SU-DHL-6 (cell line): ENCODE measurements at regions not wholly inside any gene's neighbourhood (a gene's known extent, or its start where the extent isn't known, plus 50 kb on each side); places are given as distances from the start of the nearest gene placed in this dataset.

ENCODE experiments used
- H2AFZ ChIP-seq: fragments of 200-600 bp; sonication (generic); 2 replicates; pipeline ENCODE4 v1.6.1; 2014; ENCODE audit warnings: low read depth, mild to moderate bottlenecking, moderate library complexity, mixed read lengths, antibody characterized with exemption, low read length; ENCODE audit not compliant: severe bottlenecking
- H3F3A ChIP-seq: fragments of 200-600 bp; shearing (Covaris generic); 2 replicates; pipeline ENCODE4 v1.6.0; 2016; ENCODE audit warnings: antibody characterized with exemption, mild to moderate bottlenecking; ENCODE audit not compliant: insufficient read depth
- H3K27ac ChIP-seq: fragments of 200-600 bp; sonication (generic); 2 replicates; pipeline ENCODE4 v1.5.1; 2016; ENCODE audit warnings: low read depth, mild to moderate bottlenecking, low read length, moderate library complexity, mixed read lengths
- H3K27me3 ChIP-seq: fragments of 200-600 bp; sonication (generic), shearing (Covaris generic); 2 replicates; pipeline ENCODE4 v1.6.0; 2014; ENCODE audit warnings: mild to moderate bottlenecking, low read length
- H3K36me3 ChIP-seq: fragments of 200-600 bp; sonication (generic); 2 replicates; pipeline ENCODE4 v1.6.1; 2014; ENCODE audit warnings: mild to moderate bottlenecking, low read length, mixed read lengths
- H3K4me2 ChIP-seq: fragments of 300-600, 200-600 bp; shearing (Covaris generic), sonication (generic); 2 replicates; pipeline ENCODE4 v1.6.0; 2014; ENCODE audit warnings: low read length, low read depth, mild to moderate bottlenecking; ENCODE audit not compliant: poor library complexity, severe bottlenecking
- H3K4me3 ChIP-seq: fragments of 200-600 bp; sonication (generic); 2 replicates; pipeline ENCODE4 v1.5.1; 2014; ENCODE audit warnings: antibody characterized with exemption, low read length, mild to moderate bottlenecking, mixed read lengths; ENCODE audit not compliant: insufficient read depth, poor library complexity, severe bottlenecking
- H3K79me2 ChIP-seq: fragments of 200-600 bp; sonication (generic); 2 replicates; pipeline ENCODE4 v1.6.1; 2014; ENCODE audit warnings: mild to moderate bottlenecking, low read length, moderate library complexity; ENCODE audit not compliant: insufficient read depth
- H3K9ac ChIP-seq: fragments of 200-600 bp; sonication (generic); 2 replicates; pipeline ENCODE4 v1.7.0; 2014; ENCODE audit warnings: mild to moderate bottlenecking, low read length
- H3K9me2 ChIP-seq: fragments of 200-600 bp; sonication (generic); replicated peaks from 2 replicates; pipeline ENCODE4 v1.6.1; 2014; ENCODE audit warnings: low read length; ENCODE audit not compliant: insufficient read depth
- H3K9me3 ChIP-seq: fragments of 200-600 bp; sonication (generic); 2 replicates; pipeline ENCODE4 v1.6.1; 2014; ENCODE audit warnings: low read length, mixed read lengths; ENCODE audit not compliant: insufficient read depth
- H4K20me1 ChIP-seq: fragments of 200-600 bp; sonication (generic); 2 replicates; pipeline ENCODE4 v1.6.1; 2014; ENCODE audit warnings: low read depth, mild to moderate bottlenecking, antibody characterized with exemption, low read length, moderate library complexity, mixed read lengths
- CTCF ChIP-seq: fragments of 200-600 bp; sonication (generic); IDR thresholded peaks from one replicate; pipeline ENCODE4 v1.5.1; 2017; ENCODE audit warnings: antibody characterized with exemption, mild to moderate bottlenecking, low read length, moderate library complexity; ENCODE audit not compliant: insufficient read depth, poor library complexity, severe bottlenecking
- EZH2phosphoT487 ChIP-seq: fragments of 200-600 bp; sonication (generic), shearing (Covaris generic); conservative IDR thresholded peaks from 2 replicates; pipeline ENCODE4 v1.6.1; 2018; ENCODE audit warnings: mild to moderate bottlenecking, antibody characterized with exemption, low read length, moderate library complexity, mixed read lengths

GRCh38 chr5:74130155-74130897 is 504.3 kb downstream of the ARHGEF28 start:
- H3K9ac ChIP-seq = no peak overlapping the region
- H2AFZ ChIP-seq = no peak overlapping the region
- no peaks in the 10 kb centered on the region for H3K9me3 ChIP-seq
- no peaks in the 10 kb centered on the region for H3K27me3 ChIP-seq
- no peak overlapping the region for H3K27ac ChIP-seq
- no peak overlapping the region for H3K4me2 ChIP-seq
- H3K4me3 ChIP-seq = no peak overlapping the region
- H3F3A ChIP-seq = no peaks in the 10 kb centered on the region
- H3K79me2 ChIP-seq = no peaks in the 10 kb centered on the region
- H3K36me3 ChIP-seq = no peaks in the 10 kb centered on the region
- H3K9me2 ChIP-seq = no peaks in the 10 kb centered on the region
- no peaks in the 10 kb centered on the region for H4K20me1 ChIP-seq
- TF ChIP-seq CTCF (no peak), EZH2phosphoT487 (no peak)

- no peak overlapping the region for H2AFZ ChIP-seq
- no peak overlapping the region for H3K27ac ChIP-seq
- H3K36me3 ChIP-seq = no peaks in the 10 kb centered on the region
Observed at GRCh38 chr5:74127381-74128320, 501.7 kb downstream of the ARHGEF28 start.

GRCh38 chr5:74126294-74126693 is 500.3 kb downstream of the ARHGEF28 start:
- TF ChIP-seq CTCF = no peak
- TF ChIP-seq EZH2phosphoT487 = no peak

More at GRCh38 chr5:74127381-74128320, 501.7 kb downstream of the ARHGEF28 start:
- no peaks in the 10 kb centered on the region for H3K9me3 ChIP-seq
- H3K9me2 ChIP-seq = no peaks in the 10 kb centered on the region
- no peaks in the 10 kb centered on the region for H3K27me3 ChIP-seq
- H3K4me3 ChIP-seq = no peak overlapping the region
- no peak for TF ChIP-seq CTCF
- TF ChIP-seq EZH2phosphoT487 = no peak
- H3K79me2 ChIP-seq = no peaks in the 10 kb centered on the region
- H3F3A ChIP-seq = no peaks in the 10 kb centered on the region
- no peaks in the 10 kb centered on the region for H4K20me1 ChIP-seq
- H3K9ac ChIP-seq = no peak overlapping the region
- H3K4me2 ChIP-seq = no peak overlapping the region

More at GRCh38 chr5:74126294-74126693, 500.3 kb downstream of the ARHGEF28 start:
- Histone ChIP-seq H4K20me1 (no peaks in the 10 kb centered on the region), H3K36me3 (no peaks in the 10 kb centered on the region), H3K9me2 (no peaks in the 10 kb centered on the region), H3K27me3 (no peaks in the 10 kb centered on the region), H3K79me2 (no peaks in the 10 kb centered on the region), H3K9me3 (no peaks in the 10 kb centered on the region), H3F3A (no peaks in the 10 kb centered on the region), H3K4me3 (no peak overlapping the region), H3K4me2 (no peak overlapping the region), H3K9ac (no peak overlapping the region), H3K27ac (no peak overlapping the region), H2AFZ (no peak overlapping the region)
